Neural crest cell (in vitro differentiated cells): ENCODE measurements at regions not wholly inside any gene's neighbourhood (a gene's known extent, or its start where the extent isn't known, plus 50 kb on each side); places are given as distances from the start of the nearest gene placed in this dataset.

Experiments
- DNase-seq: peaks from one replicate; pipeline ENCODE4 v3.0.0; 2021; ENCODE audit warnings: low read depth, mixed read lengths, low spot score
- H3K27ac Mint-ChIP-seq: one replicate; pipeline ENCODE4 v1.8.0; 2021; ENCODE audit warnings: mild to moderate bottlenecking, mixed read lengths; ENCODE audit not compliant: unreplicated experiment
- H3K27me3 Mint-ChIP-seq: 2 replicates; pipeline ENCODE4 v1.8.0; 2021; ENCODE audit warnings: low read depth, mild to moderate bottlenecking, mixed read lengths
- H3K36me3 Mint-ChIP-seq: 2 replicates; pipeline ENCODE4 v1.8.0; 2021; ENCODE audit warnings: low read depth, mild to moderate bottlenecking, mixed read lengths
- H3K4me1 Mint-ChIP-seq: 2 replicates; pipeline ENCODE4 v1.8.0; 2021; ENCODE audit warnings: mixed read lengths
- H3K4me3 Mint-ChIP-seq: one replicate; pipeline ENCODE4 v1.8.0; 2021; ENCODE audit warnings: mild to moderate bottlenecking, mixed read lengths
- H3K9me3 Mint-ChIP-seq: 2 replicates; pipeline ENCODE4 v1.8.0; 2021; ENCODE audit warnings: mixed read lengths
- TF ChIP-seq, protein P1 (sequence below): fragments of 200-600 bp; sonication (generic); conservative IDR thresholded peaks from 2 replicates; pipeline ENCODE4 v1.5.0; 2021; ENCODE audit warnings: antibody characterized with exemption, mild to moderate bottlenecking

DNA sequence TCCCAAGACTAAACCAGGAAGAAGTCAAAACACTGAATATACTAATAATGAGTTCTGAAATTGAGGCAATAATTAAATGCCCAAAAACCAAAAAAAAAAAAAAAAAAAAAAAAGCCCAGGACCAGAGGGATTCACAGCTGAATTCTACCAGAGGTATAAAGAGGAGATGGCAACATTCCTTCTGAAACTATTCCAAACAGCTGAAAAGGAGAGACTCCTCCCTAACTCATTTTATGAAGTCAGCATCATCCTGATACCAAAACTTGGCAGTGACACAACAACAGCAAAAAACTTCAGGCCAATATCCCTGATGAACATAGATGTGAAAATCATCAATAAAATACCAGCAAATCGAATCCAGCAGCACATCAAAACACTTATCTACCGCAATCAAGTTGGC, 108.5 kb upstream of the COL3A1 start:
- H3K4me3 Mint-ChIP-seq = no peak overlapping the region
- H3K27ac Mint-ChIP-seq = no peak overlapping the region
- peaks cover 19% of the 10 kb centered on the region for H3K9me3 Mint-ChIP-seq
- H3K27me3 Mint-ChIP-seq = no peaks in the 10 kb centered on the region
- no peaks in the 10 kb centered on the region for H3K4me1 Mint-ChIP-seq
- TF ChIP-seq, protein P1, sequence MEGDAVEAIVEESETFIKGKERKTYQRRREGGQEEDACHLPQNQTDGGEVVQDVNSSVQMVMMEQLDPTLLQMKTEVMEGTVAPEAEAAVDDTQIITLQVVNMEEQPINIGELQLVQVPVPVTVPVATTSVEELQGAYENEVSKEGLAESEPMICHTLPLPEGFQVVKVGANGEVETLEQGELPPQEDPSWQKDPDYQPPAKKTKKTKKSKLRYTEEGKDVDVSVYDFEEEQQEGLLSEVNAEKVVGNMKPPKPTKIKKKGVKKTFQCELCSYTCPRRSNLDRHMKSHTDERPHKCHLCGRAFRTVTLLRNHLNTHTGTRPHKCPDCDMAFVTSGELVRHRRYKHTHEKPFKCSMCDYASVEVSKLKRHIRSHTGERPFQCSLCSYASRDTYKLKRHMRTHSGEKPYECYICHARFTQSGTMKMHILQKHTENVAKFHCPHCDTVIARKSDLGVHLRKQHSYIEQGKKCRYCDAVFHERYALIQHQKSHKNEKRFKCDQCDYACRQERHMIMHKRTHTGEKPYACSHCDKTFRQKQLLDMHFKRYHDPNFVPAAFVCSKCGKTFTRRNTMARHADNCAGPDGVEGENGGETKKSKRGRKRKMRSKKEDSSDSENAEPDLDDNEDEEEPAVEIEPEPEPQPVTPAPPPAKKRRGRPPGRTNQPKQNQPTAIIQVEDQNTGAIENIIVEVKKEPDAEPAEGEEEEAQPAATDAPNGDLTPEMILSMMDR = no peak
- DNase-seq = no peak
- peaks cover 7% of the 10 kb centered on the region for H3K36me3 Mint-ChIP-seq

- no peak for DNase-seq
- H3K36me3 Mint-ChIP-seq = peaks cover 3% of the 10 kb centered on the region
- H3K27me3 Mint-ChIP-seq = no peaks in the 10 kb centered on the region
- no peak overlapping the region for H3K4me3 Mint-ChIP-seq
- H3K27ac Mint-ChIP-seq = no peak overlapping the region
- TF ChIP-seq, protein P1 = no peak
- H3K9me3 Mint-ChIP-seq = peaks cover 19% of the 10 kb centered on the region
- peaks cover 4% of the 10 kb centered on the region for H3K4me1 Mint-ChIP-seq
Measured at GRCh38 chr2:188869550-188869949, 104.6 kb upstream of the COL3A1 start.

DNA sequence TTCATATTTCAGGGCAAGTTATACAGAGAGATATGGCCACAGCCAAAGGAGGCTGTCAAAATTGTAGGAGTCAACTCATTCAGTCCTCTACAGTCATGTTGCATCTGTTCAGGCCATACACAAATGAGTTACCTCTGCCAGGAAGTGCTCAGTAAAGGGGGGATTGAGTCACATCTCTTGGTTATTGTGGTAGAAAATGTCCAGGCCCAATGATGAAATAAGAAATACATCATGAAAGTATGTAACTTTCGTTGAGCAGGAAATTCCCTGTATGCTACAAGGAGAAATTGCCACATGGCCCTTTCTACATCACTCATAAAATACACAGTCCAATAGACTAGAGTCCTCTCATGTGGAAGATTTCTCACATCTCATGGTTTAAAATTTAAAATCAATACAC, 103.9 kb upstream of the COL3A1 start:
- no peak overlapping the region for H3K27ac Mint-ChIP-seq
- peaks cover 3% of the 10 kb centered on the region for H3K36me3 Mint-ChIP-seq
- peaks cover 16% of the 10 kb centered on the region for H3K9me3 Mint-ChIP-seq
- H3K4me1 Mint-ChIP-seq = peaks cover 4% of the 10 kb centered on the region
- no peak for DNase-seq
- no peaks in the 10 kb centered on the region for H3K27me3 Mint-ChIP-seq
- H3K4me3 Mint-ChIP-seq = no peak overlapping the region
- TF ChIP-seq, protein P1 = no peak

DNA sequence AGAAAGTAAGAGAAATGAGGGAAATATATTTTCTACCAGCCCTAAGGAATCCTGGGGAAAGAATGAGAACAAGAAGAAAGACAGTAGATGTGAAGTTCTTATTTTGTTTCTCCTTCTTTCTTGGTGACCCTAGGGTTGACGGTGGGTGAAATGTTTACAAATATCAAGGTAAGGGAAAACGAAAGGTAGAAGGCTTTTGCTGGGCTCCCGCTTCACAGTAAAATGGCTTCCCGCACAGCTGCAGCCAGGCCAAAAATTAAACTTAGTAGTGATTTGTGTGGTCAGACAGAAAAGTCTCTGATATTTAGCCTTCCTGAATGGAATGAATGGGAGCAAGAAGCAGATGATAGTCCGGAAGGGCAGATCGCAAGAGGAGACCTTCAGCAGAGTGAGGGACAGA, 99.1 kb upstream of the COL3A1 start:
- no peaks in the 10 kb centered on the region for H3K36me3 Mint-ChIP-seq
- no peaks in the 10 kb centered on the region for H3K9me3 Mint-ChIP-seq
- peak overlapping the region; percentile 46 for H3K27ac Mint-ChIP-seq
- H3K4me3 Mint-ChIP-seq = no peak overlapping the region
- TF ChIP-seq, protein P1 = no peak
- H3K27me3 Mint-ChIP-seq = no peaks in the 10 kb centered on the region
- peaks cover 4% of the 10 kb centered on the region for H3K4me1 Mint-ChIP-seq
- no peak for DNase-seq

GRCh38 chr2:188878716-188879115, 95.5 kb upstream of the COL3A1 start:
- Mint-ChIP-seq H3K36me3 (no peaks in the 10 kb centered on the region), H3K27me3 (no peaks in the 10 kb centered on the region), H3K4me1 (no peaks in the 10 kb centered on the region), H3K27ac (no peak overlapping the region), H3K9me3 (peaks cover 3% of the 10 kb centered on the region), H3K4me3 (no peak overlapping the region)
- TF ChIP-seq, protein P1 = no peak
- no peak for DNase-seq

- Mint-ChIP-seq H3K4me1 (no peaks in the 10 kb centered on the region), H3K27me3 (no peaks in the 10 kb centered on the region), H3K9me3 (peaks cover 3% of the 10 kb centered on the region), H3K4me3 (no peak overlapping the region), H3K27ac (no peak overlapping the region), H3K36me3 (no peaks in the 10 kb centered on the region)
- DNase-seq = no peak
- TF ChIP-seq, protein P1 = no peak
Measured at GRCh38 chr2:188880740-188881139, 93.4 kb upstream of the COL3A1 start.
